Tibial artery (tissue), 4 donors: ENCODE measurements at regions not wholly inside any gene's neighbourhood (a gene's known extent, or its start where the extent isn't known, plus 50 kb on each side); places are given as distances from the start of the nearest gene placed in this dataset.

ENCODE experiments used
- DNase-seq, 2 donors: peaks; one replicate each; pipeline ENCODE4 v3.0.0-alpha.2; 2019
- H3K27ac ChIP-seq, 2 donors: fragments of 200-600 bp; sonication (generic) in 1 of 2; 1 replicate in 1 of 2; 2 replicates in 1 of 2; pipeline ENCODE4 v1.5.1; 2018 to 2019; ENCODE audit warnings: mild to moderate bottlenecking in 1 of 2
- H3K27me3 ChIP-seq, 2 donors: fragments of 200-600 bp; sonication (generic) in 1 of 2; one replicate each; pipeline versions ENCODE4 v1.5.1 to v1.6.0; 2016 to 2019
- H3K36me3 ChIP-seq, 3 donors: fragments of 200-600 bp; sonication (generic) in 2 of 3; one replicate each; pipeline ENCODE4 v1.5.1; 2016 to 2019; ENCODE audit warnings: mild to moderate bottlenecking in 2 of 3
- H3K4me1 ChIP-seq, 4 donors: fragments of 200-600 bp; sonication (generic) in 2 of 4; 1 replicate in 3 of 4; 2 replicates in 1 of 4; pipeline ENCODE4 v1.5.1; 2016 to 2019
- H3K4me3 ChIP-seq, 2 donors: fragments of 200-600 bp; sonication (generic) in 1 of 2; 1 replicate in 1 of 2; 2 replicates in 1 of 2; pipeline ENCODE4 v1.5.1; 2018 to 2019; ENCODE audit warnings: mild to moderate bottlenecking in 2 of 2
- H3K9me3 ChIP-seq, 3 donors: fragments of 200-600 bp; sonication (generic) in 1 of 3; one replicate each; pipeline ENCODE4 v1.5.1; 2016 to 2019
- CTCF ChIP-seq, 2 experiments: fragments of 200-600 bp in 1 of 2; fragments of 450-650 bp in 1 of 2; IDR thresholded peaks; one replicate each; pipeline ENCODE4 v1.5.1; 2017 to 2019; ENCODE audit warnings: antibody characterized with exemption in 2 of 2, mild to moderate bottlenecking in 1 of 2, moderate library complexity in 1 of 2
- intact Hi-C: fragments of 100-400 bp; cut with DNase I; formaldehyde crosslinking; loops from one replicate; pipeline ENCODE4 v1.15.0; 2023; ENCODE audit warnings: low total_unique reads

GRCh38 chr9:17865881-17866280 lies 287.0 kb downstream of the SH3GL2 start:
- no peak for TF ChIP-seq CTCF (IDR thresholded peaks at IDR 0.05)
- Histone ChIP-seq H3K27me3 (no peaks in the 10 kb centered on the region), H3K27ac (no peak overlapping the region), H3K4me3 (no peak overlapping the region), H3K36me3 (no peaks in the 10 kb centered on the region), H3K4me1 (no peaks in the 10 kb centered on the region), H3K9me3 (no peaks in the 10 kb centered on the region)
- intact Hi-C loops: no loop called here
- no peak for DNase-seq

- Histone ChIP-seq H3K4me3 (no peak overlapping the region), H3K9me3 (no peaks in the 10 kb centered on the region)
- DNase-seq: no peak
These were observed 291.9 kb downstream of the SH3GL2 start for GRCh38 chr9:17870722-17871121.

GRCh38 chr9:17871213-17871890 lies 292.5 kb downstream of the SH3GL2 start:
- Histone ChIP-seq H3K27ac (no peak overlapping the region), H3K4me1 (peaks cover 0 to 8% (median 0%) of the 10 kb centered on the region in 4 donors), H3K36me3 (no peaks in the 10 kb centered on the region), H3K4me3 (no peak overlapping the region), H3K27me3 (no peaks in the 10 kb centered on the region), H3K9me3 (no peaks in the 10 kb centered on the region)
- intact Hi-C loops: no loop called here
- no peak for DNase-seq
- TF ChIP-seq CTCF (IDR thresholded peaks at IDR 0.05): no peak

More at GRCh38 chr9:17870722-17871121, 291.9 kb downstream of the SH3GL2 start:
- Histone ChIP-seq H3K27ac (no peak overlapping the region), H3K27me3 (no peaks in the 10 kb centered on the region), H3K4me1 (peaks cover 0 to 7% (median 0%) of the 10 kb centered on the region in 4 donors), H3K36me3 (no peaks in the 10 kb centered on the region)
- TF ChIP-seq CTCF (IDR thresholded peaks at IDR 0.05): no peak
- intact Hi-C loops: no loop called here

- Histone ChIP-seq H3K4me3 (no peak overlapping the region), H3K27me3 (no peaks in the 10 kb centered on the region), H3K36me3 (no peaks in the 10 kb centered on the region), H3K27ac (no peak overlapping the region), H3K9me3 (no peaks in the 10 kb centered on the region), H3K4me1 (peaks cover 0 to 8% (median 0%) of the 10 kb centered on the region in 4 donors)
- TF ChIP-seq CTCF (IDR thresholded peaks at IDR 0.05): no peak
- intact Hi-C loops: no loop called here
- no peak for DNase-seq
These were observed 297.0 kb downstream of the SH3GL2 start for GRCh38 chr9:17875886-17876285.

- Histone ChIP-seq H3K4me3 (no peak overlapping the region), H3K4me1 (peaks cover 0 to 8% (median 0%) of the 10 kb centered on the region in 4 donors), H3K9me3 (no peaks in the 10 kb centered on the region), H3K27ac (no peak overlapping the region), H3K27me3 (no peaks in the 10 kb centered on the region), H3K36me3 (no peaks in the 10 kb centered on the region)
- no peak for TF ChIP-seq CTCF (IDR thresholded peaks at IDR 0.05)
- intact Hi-C loops: no loop called here
- DNase-seq: no peak
These were observed 297.8 kb downstream of the SH3GL2 start for GRCh38 chr9:17876687-17877086.
